HG03565 (cell line): ENCODE measurements at regions not wholly inside any gene's neighbourhood (a gene's known extent, or its start where the extent isn't known, plus 50 kb on each side); places are given as distances from the start of the nearest gene placed in this dataset.

Experiments
- ATAC-seq: cut with Tn5 transposase; IDR thresholded peaks from one replicate; pipeline ENCODE4 v1.9.1; 2021; ENCODE audit warnings: mild to moderate bottlenecking, moderate library complexity; ENCODE audit not compliant: unreplicated experiment

- ATAC-seq = no peak
Measured at GRCh38 chr13:72181661-72182060, 314.7 kb upstream of the DACH1 start.

- no peak for ATAC-seq
Measured at GRCh38 chr13:72180253-72180952, 313.4 kb upstream of the DACH1 start.

GRCh38 chr13:72174549-72174948, 307.5 kb upstream of the DACH1 start:
- ATAC-seq = no peak

- ATAC-seq = no peak
Measured at GRCh38 chr13:72170571-72170970, 303.6 kb upstream of the DACH1 start.

GRCh38 chr13:72168126-72168855, 301.3 kb upstream of the DACH1 start:
- ATAC-seq = no peak

GRCh38 chr13:72166102-72166650, 299.2 kb upstream of the DACH1 start:
- no peak for ATAC-seq

- no peak for ATAC-seq
Measured at GRCh38 chr13:72165276-72165675, 298.3 kb upstream of the DACH1 start.

GRCh38 chr13:72164811-72165210, 297.8 kb upstream of the DACH1 start:
- no peak for ATAC-seq

- no peak for ATAC-seq
Measured at GRCh38 chr13:72163678-72164077, 296.7 kb upstream of the DACH1 start.

- no peak for ATAC-seq
Measured at GRCh38 chr13:72160977-72161376, 294.0 kb upstream of the DACH1 start.

GRCh38 chr13:72156760-72157159, 289.8 kb upstream of the DACH1 start:
- ATAC-seq = no peak

GRCh38 chr13:72153272-72153671, 286.3 kb upstream of the DACH1 start:
- ATAC-seq = no peak

- ATAC-seq = no peak
Measured at GRCh38 chr13:72151241-72151640, 284.2 kb upstream of the DACH1 start.

- no peak for ATAC-seq
Measured at GRCh38 chr13:72150502-72150901, 283.5 kb upstream of the DACH1 start.

GRCh38 chr13:72149701-72150100, 282.7 kb upstream of the DACH1 start:
- ATAC-seq = no peak

- no peak for ATAC-seq
Measured at GRCh38 chr13:72146816-72147215, 279.8 kb upstream of the DACH1 start.

- ATAC-seq = no peak
Measured at GRCh38 chr13:72145383-72145782, 278.4 kb upstream of the DACH1 start.

- no peak for ATAC-seq
Measured at GRCh38 chr13:72144636-72145035, 277.6 kb upstream of the DACH1 start.

GRCh38 chr13:72141855-72142519, 275.0 kb upstream of the DACH1 start:
- no peak for ATAC-seq

- ATAC-seq = no peak
Measured at GRCh38 chr13:72139192-72139591, 272.2 kb upstream of the DACH1 start.

- no peak for ATAC-seq
Measured at GRCh38 chr13:72132075-72132474, 265.1 kb upstream of the DACH1 start.

- no peak for ATAC-seq
Measured at GRCh38 chr13:72129117-72129516, 262.1 kb upstream of the DACH1 start.
